ENCODE measurements at regions not wholly inside any gene's neighbourhood (a gene's known extent, or its start where the extent isn't known, plus 50 kb on each side); places are given as distances from the start of the nearest gene placed in this dataset.

DNA sequence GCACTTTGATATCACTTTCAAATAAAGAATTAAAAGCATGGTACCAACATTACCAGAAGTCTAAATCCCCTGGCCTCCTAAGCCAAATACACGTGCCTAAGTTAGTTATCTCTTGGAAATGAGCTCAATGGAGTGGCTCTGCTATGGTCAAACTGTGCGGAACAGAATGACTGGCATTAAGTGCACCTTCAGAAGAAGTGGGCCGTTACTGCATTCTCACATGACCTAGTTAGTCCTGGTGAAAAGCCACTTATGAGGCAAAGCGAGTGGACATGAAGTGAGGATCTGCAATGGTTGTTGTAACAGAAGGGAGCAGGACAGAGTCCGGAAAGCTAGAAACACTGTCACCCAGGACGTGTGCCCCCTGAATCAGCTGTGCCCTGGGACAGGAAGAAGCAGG lies 633.1 kb downstream of the IRX1 start:
- DNase-seq (ENCODE audit: low read depth in 2 of 2): no peak

DNA sequence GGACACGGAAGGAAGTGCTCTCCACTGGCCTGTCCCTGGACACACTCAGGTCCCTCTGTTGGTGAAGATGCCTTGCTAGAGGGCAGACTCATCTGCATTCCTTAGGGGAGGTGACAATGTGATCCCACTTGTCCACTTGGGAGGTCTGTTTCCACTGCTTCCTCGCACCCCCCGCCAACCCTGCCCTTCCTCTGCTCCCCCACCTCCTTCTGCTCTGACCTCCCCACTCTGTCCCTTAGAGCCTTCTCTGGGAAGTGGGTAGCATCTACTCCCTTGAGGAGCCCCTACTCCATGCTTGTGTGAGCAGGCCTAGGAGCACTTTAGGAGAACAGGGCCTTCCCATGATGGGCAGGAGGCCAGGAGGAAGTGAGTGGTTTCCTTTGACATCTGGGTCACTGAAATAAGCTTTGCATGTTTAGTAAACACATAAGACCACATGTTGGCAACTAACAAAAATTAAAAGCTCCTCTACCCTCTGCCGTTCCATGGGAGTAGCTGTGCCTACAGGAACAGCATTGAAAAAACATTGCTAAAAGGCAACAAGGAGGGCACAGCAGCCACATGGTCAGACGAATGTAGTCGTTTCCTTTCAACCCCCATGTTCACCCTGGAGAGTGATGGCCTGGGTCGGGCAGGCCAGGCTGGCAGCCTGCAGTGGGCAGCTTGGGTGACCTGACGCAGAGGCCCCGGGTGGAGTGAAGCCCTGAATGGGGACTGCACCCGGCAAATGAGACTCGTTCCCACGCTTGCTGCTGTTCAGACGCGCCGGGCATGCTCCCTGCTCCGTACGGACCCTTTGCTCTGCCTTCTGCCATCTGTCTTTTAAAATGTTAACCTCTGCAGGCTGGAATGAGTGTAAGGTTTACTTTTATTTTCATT lies 634.0 kb downstream of the IRX1 start:
- DNase-seq (ENCODE audit: low read depth in 2 of 2): no peak

DNA sequence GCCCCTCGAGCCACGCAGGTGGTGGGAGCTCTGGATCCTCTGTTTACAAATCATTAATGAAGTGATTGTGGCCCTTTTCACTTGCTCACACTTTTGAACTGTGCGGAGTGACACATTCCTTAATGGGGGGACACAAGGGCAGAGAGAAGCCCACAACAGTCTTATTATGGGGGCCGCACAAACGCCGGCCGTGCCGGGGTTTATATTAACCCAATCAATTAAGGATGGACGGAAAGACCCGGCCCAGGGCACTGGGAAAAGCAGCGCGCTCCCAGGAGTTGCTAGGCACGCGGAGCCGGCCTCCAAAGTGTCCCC lies 634.8 kb downstream of the IRX1 start:
- DNase-seq (ENCODE audit: low read depth in 2 of 2): no peak

DNA sequence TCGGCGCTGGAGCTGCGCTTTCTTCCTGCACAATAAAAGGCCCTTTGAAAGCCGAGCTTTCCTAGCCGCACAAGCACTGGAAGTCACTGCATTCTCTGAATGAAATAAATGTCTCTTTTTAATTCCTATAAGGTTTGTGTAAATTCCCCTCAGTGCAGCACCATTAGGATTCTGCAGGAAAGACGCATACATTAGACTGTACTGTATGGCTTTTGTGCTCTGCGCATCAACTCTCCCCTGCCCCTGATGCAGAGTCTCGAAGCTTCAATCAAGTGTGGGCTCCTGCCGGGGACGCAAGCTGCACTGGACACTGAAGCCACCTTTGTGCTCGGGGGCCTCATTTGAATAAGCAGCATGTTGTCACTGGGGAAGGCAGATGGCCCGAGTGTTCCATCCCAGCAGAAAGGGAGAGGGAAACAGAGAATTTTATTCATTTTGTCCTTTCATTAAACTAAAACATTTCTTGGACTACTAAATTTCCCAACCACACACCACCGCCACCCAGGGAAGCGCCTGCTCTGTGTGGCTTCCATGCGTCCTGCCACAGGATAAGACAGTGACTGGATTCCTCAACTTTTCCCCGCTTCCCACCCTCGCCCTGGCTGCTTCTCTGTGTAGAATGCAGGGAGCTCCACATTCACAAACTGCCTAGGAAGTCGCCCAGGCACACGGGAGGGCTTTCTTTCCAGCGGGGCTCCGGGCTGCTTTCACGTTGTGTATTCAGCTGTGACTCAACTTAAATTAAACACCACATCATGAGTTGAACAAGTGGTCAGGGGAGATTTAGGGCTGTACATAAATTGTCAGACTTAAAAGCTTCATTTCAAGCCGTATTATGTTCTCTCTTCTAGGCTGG lies 635.4 kb downstream of the IRX1 start:
- DNase-seq (ENCODE audit: low read depth in 2 of 2): no peak

DNA sequence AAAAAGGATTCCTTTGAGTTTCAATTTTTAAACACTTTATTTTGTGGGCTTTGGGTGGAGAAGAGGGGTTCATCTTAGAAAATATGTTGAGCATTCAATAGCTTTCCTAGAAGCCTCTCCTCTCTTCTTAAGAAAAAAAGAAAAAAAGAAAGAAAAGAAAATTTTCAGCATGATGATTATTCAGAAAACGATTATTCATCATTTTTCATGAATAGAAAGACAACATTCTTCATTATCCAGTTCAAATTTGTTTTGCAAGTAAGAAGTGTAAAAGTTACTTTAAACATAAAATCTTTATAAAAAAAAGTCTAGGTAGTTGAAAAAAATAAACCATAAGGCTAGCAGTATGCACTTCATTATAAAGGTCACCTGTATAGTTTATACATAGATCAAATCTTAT lies 636.5 kb downstream of the IRX1 start:
- no peak for DNase-seq (ENCODE audit: low read depth in 2 of 2)

DNA sequence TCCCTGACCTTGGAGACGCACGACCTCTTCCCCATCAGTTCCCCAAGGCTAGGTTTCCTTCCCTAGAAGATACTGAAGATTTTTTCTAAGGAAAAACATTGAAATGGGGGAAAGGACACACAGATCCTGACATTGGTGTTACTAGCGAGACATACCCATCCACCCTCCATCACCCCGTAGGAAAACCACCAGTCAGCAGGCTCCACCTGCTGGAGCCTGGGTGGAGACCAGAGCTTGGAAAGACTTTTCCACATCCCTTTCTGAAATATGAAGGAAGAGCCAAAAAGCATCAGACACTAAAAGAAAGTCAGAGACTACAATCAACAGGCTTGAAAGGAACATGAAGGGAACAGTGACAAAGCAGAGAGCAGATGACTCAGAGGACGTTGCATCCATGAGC lies 638.0 kb downstream of the IRX1 start:
- DNase-seq (ENCODE audit: low read depth in 2 of 2): no peak

DNA sequence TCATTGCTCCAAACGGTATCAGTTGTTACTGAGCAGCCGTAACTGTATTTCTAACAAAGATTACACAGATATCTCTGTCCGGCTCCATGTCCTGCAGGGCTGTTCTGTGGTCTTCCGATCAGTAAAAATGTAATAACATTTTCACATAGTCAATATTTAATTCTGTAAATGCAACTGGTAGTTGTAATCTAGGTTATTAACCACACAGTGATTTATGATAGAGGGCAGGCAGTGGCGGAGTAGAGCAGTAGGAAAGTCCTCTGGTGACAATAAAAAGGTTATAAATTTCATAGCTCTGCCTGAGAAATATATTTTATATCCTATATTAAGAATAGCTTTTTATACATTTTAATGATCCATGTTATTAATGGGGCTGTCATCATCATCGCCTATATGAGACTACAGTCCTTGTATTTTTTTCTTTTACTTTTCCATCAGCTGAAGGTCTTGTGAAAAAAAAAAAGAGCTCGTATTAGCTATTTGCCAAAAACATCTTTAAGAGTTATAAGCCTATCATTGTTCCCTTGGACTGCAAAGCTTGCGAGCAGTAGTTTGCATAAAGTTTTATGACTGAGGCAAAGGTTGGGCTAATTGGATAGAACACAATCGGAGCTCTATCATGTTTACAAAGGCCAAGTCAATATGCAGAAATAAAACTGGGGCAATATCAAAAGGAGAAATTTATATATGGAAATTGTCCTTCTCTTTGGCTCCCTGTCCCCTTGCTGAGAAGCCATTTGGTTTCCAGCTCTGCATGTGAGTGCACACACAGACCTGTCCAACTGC lies 648.0 kb downstream of the IRX1 start:
- no peak for DNase-seq (ENCODE audit: low read depth in 2 of 2)

DNA sequence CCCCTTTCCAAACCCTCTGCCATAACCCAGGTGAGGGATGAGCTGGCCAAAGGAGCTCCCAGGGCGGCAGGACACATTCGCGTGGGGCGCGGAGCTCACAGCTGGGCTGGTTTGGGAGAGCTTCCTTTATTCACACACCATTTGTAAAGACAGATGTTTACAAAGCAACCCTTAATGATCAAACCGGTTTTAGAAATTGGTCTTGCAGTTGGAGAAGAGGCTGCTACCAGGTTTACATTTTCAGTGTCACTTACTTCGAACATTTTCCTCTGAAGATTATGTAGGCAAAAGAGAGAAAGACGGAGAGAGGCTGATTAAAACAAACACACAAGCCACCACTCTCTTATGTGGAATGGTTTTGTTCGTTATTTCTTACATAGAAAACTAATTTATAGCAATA lies 648.7 kb downstream of the IRX1 start:
- DNase-seq (ENCODE audit: low read depth in 2 of 2): no peak

DNA sequence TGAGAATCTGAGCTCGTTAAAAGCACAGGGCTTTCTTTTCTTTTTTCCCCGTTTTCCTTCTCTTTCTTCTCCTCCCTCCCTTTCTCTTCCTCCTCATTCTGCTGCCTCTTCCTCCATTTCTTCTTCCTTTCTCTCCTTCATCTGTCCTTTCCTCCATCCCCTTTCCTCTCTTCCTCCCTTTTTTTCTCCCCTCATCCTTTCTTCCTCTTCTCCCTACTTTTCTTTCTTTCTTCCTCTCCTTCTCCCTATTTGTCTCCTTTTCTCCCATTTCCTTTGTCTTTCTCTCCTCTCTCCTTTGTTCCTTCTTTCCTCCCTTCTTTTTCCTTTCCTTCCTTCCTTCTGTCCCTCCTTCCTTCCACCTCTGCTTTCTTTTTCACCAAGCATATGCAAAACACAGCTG lies 649.4 kb downstream of the IRX1 start:
- no peak for DNase-seq (ENCODE audit: low read depth in 2 of 2)

DNA sequence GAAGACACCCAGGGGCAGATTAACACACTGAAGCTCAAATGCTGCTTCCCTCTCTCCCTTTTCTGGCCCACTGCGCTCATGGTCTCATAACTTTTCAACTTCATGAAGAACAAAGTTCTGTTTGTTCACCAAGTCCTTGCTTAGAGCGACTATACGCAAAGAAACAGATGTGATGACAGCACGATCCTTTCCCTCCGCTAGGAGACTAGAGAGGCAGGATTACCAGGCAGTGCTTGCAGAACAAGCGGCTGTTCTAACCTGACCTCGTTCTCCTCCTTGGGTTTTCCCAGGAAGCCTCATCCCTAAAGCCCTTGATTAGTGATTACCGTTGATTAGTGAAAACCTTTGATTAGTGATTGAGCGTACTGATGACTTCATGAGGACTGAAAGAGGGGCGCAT lies 649.9 kb downstream of the IRX1 start:
- DNase-seq (ENCODE audit: low read depth in 2 of 2): no peak

DNA sequence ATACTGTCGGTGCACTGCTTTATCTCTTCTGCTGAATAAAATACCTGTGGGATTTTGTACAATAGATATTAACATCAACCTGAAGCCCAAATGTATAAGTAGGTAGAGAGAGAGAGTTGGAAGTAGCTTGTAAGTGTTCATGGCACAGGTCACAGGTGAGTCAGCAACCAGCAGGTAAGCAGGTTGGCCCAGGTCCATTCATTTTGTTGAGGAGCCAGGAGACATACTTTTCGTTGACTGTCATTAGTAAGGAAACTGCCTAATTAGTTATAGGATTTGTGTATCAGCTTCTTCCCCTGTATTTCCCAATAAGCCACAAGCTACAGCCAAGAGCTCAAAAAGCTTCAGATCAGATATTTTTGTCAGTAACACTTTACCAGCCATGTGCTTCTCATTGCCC lies 650.8 kb downstream of the IRX1 start:
- DNase-seq (ENCODE audit: low read depth in 2 of 2): no peak

DNA sequence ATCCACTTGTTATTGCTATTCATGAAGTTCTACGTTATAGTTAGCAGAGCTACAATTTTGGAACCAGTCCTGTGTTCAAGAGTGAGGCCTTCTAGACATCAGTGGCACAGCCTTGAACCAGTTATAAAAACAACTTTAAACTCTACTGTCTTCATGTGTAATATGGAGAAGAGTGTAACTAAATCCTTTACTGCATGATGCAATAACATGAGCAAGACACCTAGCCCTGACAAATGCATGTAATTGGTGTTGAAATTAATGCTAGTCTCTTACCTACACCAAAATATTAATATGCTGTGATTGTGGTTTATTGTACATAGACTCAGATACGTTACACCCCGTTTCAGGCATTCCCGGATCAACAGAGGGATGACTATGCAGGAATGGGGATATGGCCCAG lies 654.6 kb downstream of the IRX1 start:
- DNase-seq (ENCODE audit: low read depth in 2 of 2): no peak

DNA sequence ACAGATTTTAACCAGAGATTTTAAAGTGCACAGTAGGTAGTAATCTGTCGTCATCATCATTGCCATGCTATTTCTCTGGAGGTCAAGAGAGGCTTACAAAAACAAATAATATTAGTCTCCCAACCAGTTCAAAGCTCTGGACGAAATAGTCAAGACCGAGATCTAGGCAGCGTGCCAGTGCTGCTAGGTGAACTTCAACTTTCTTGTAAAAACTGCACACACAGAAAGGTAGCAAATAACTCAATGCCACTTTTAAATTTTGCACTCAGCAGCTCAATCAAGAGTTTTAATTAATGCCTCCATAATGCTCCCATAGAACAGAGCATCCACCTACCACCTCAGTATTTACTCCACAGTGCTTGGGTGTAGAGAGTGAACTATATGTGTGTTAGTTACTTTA lies 656.8 kb downstream of the IRX1 start:
- no peak for DNase-seq (ENCODE audit: low read depth in 2 of 2)

DNA sequence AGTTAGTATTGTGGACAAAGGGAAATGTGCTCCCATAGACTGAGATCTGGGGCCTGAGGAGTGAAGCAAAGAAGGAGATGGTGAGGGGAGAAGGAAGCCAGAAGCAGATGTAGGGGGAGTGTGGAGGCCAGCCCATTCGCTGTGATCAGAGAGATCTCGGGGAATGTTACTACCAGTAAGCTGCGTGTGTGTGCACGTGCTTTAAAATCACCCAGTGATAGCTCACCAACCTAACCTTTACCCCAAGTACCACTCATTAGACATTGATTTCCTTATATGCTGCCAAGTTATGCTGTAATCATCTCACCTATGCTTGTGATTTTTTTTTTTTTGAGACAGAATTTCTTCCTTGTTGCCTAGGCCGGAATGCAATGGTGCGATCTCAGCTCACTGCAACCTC lies 659.1 kb downstream of the IRX1 start:
- no peak for DNase-seq (ENCODE audit: low read depth in 2 of 2)

DNA sequence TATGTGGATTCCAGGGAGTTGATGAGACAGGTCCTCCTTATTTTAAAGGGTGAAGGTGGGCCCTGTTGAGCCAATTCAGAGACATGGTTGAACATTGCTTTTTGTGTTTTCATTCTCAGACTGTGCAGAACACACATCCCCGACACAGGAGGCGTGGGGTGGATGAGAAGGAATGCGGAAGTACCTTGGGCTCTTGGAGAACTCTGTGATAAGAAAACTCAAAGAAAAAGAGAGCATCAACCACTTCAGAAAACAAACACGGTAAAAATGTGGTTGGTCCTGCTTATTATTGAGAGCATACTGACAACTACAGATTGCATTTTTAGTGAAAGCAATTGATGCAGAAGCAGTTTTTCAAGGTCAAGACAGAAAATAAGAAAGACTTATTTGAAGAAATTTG lies 659.8 kb downstream of the IRX1 start:
- DNase-seq (ENCODE audit: low read depth in 2 of 2): no peak

DNA sequence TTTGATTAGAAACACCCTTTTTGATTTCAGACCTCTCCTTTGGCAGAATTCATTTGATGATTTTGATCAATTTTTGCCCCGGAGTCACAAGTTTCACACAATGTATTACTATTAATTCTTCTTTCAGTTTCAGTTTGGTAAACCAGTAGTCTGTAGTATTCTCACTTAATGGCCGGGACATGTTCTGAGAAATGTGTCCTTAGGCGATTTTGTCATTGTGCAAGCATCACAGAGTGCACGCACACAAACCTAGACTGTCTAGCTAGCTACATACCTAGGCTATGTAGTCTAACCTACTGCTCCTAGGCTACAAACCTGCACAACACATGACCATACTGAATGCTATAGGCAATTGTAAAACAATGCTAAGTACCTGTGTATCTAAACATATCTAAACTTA lies 662.5 kb downstream of the IRX1 start:
- DNase-seq (ENCODE audit: low read depth in 2 of 2): no peak

DNA sequence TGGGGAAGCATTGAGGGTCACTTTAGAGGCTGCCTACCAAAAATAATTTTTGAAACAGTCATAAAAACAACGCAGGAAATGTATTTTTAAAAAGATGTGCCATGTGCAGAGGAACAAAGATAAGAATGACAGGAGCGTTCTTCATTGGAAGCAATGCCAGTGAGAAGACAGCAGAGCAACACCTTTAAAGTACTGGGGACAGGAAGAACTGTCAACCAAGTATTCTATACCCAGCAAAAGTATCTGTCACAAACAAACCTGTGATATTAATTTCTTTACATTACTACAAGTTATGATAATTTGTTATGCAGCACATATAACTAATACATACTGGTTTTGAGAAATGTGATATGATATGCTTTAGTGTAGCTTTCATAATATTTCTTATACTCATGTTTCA lies 675.6 kb downstream of the IRX1 start:
- DNase-seq (ENCODE audit: low read depth in 2 of 2): no peak

DNA sequence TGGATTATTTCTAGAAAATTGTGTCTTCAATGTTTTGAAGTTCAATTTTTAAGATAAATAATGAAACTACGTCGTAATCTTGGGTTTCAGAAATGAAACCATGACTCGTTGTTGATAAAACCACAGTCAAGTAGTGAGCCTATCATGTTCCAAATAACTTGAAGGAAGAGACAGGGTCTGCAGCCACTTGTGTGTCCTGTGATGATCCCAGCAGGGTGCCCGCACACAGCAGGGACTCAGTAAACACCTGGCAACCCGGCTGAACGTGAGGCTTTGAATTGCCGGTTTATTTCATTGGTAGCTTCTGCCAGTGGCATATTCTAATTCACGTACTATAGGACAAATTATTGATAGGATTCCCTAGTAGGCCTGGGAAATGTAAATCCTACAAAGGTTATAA lies 679.6 kb downstream of the IRX1 start:
- DNase-seq (ENCODE audit: low read depth in 2 of 2): no peak

DNA sequence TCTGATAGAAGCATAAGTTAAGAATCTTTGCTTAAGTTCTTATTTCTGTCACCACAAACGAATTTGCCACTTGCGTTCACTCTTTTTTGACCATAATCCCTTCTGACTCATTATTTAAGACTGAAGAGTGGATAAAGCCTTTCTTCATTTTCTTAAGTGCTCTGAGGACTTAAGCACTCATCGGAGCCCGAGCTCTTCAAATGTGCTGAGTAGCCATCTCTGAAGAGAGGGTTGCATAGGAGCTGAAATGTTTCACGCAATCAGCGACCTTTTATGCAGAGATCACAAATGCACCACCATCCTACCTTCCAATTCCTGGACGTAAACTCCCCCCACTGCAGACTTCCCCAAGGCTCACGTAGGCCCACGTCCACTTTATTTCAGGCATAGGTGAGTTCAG lies 699.2 kb downstream of the IRX1 start:
- no peak for DNase-seq (ENCODE audit: low read depth in 2 of 2)

DNA sequence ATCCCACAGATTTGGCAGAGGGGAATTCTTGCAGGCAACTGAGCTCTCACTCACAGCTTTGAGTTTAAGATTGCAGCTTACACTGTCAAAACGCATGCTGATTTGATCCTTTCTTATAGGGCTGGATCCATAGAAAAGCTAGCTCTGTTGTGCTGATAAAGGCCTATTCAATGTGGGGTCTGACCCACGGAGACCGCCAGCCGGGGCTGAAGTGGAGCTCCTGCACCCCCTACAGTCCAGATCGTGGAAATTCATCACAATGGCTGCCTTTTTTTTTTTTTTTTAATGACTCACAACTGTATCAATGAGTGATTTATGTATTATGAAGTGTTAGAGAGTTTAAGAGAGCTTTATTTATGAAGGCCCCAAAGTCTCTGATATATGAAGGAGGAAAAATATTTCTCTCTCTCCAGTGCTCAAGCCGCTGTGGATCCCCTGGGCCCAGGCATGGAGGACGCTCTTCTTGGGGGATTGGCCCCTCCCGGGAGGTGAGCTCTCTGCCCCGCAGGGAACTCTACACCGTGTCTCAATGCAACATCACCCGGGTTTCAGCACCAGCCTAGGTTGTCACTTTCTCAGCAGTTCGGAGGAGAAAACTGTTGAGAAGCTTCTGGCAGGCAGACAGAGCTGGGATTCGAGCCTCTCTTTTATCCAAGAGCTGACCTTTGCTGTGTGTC lies 700.2 kb downstream of the IRX1 start:
- DNase-seq (ENCODE audit: low read depth in 2 of 2): no peak

DNA sequence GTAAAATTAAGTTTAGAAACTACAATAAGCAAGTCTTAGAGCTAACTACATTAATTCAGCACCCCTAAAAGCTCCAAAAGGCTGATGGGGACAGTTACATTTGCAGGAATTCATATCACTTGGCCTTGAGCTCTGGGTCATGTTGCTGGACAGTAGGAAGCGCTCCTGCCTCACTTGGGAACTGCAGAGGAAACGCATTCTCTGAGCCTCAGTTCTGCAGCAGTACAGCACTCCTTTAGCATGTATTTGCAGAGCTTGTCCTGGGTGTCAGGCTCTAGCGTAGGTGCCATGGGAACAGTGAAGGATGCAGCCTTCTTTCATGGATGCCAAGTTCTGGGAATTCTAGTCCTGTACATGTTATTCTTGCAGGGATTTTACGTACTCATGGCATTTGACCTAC lies 710.4 kb downstream of the IRX1 start:
- no peak for DNase-seq (ENCODE audit: low read depth in 2 of 2)

DNA sequence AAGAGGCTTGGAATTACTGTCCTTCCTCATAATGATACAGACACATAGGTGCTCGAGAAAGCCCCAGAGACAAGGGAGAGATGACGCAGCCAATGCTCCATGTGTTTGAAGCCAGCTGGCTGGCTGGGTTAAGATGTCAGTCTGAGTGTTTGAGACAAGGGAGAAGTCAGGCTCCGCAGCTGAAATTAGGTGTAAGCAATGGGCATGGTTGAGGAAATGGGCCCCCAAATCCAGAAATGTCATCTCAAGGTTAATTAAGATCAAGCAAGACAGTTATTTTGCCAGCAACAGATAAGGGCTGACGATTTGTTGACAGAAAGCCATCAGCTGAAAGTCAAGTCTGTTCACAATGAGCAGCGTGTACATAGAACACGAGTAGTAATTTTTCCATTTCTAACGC lies 713.4 kb downstream of the IRX1 start:
- no peak for DNase-seq (ENCODE audit: low read depth in 2 of 2)

Data from stimulated activated CD4-positive, alpha-beta T cell treated with anti-CD3 and anti-CD28 coated beads, Interleukin-15, amount 100 ng/mL, for 48 hours (primary cell).